Neuron (in vitro differentiated cells): ENCODE measurements at regions not wholly inside any gene's neighbourhood (a gene's known extent, or its start where the extent isn't known, plus 50 kb on each side); places are given as distances from the start of the nearest gene placed in this dataset.
"Not testable (repeated sequence)": the region's sequence is repeated elsewhere in the genome, so short reads cannot be mapped to it uniquely, and the experiment has no call there.

Experiments used
- H2AFZ ChIP-seq: one replicate; pipeline ENCODE4 v1.6.1; 2013; ENCODE audit warnings: low read depth, mild to moderate bottlenecking, inconsistent platforms, low read length, moderate library complexity
- H3K27me3 ChIP-seq: one replicate; pipeline ENCODE4 v1.6.1; 2013; ENCODE audit warnings: low read length; ENCODE audit not compliant: insufficient read depth
- H3K36me3 ChIP-seq: one replicate; pipeline ENCODE4 v1.6.1; 2013; ENCODE audit warnings: low read length; ENCODE audit not compliant: insufficient read depth
- H3K4me1 ChIP-seq: one replicate; pipeline ENCODE4 v1.6.1; 2013; ENCODE audit warnings: low read length; ENCODE audit not compliant: insufficient read depth
- H3K4me3 ChIP-seq: 2 replicates; pipeline ENCODE4 v1.5.1; 2013; ENCODE audit warnings: mild to moderate bottlenecking, low read length, moderate library complexity
- H3K9me3 ChIP-seq: one replicate; pipeline ENCODE4 v1.6.1; 2013; ENCODE audit warnings: low read length

- Histone ChIP-seq H3K4me3 (no peak overlapping the region), H3K9me3 (no peaks in the 10 kb centered on the region), H3K27me3 (no peaks in the 10 kb centered on the region), H3K36me3 (no peaks in the 10 kb centered on the region), H2AFZ (no peak overlapping the region), H3K4me1 (no peaks in the 10 kb centered on the region)
These were observed 258.3 kb downstream of the SRGAP2C start for GRCh38 chr1:121443001-121443540.

GRCh38 chr1:121444096-121444495, 259.3 kb downstream of the SRGAP2C start:
- H3K4me3 ChIP-seq, result no peak overlapping the region
- H2AFZ ChIP-seq, result no peak overlapping the region
- H3K9me3 ChIP-seq, result no peaks in the 10 kb centered on the region
- H3K27me3 ChIP-seq, result no peaks in the 10 kb centered on the region
- H3K4me1 ChIP-seq, result no peaks in the 10 kb centered on the region
- no peaks in the 10 kb centered on the region for H3K36me3 ChIP-seq

GRCh38 chr1:121445679-121446078, 260.9 kb downstream of the SRGAP2C start:
- Histone ChIP-seq H3K36me3 (no peaks in the 10 kb centered on the region), H3K9me3 (no peaks in the 10 kb centered on the region)

GRCh38 chr1:121447280-121447923, 262.6 kb downstream of the SRGAP2C start:
- not testable (repeated sequence) for H2AFZ ChIP-seq, H3K4me1 ChIP-seq, H3K9me3 ChIP-seq, H3K36me3 ChIP-seq, H3K27me3 ChIP-seq, H3K4me3 ChIP-seq

More at GRCh38 chr1:121445679-121446078, 260.9 kb downstream of the SRGAP2C start:
- Histone ChIP-seq H3K27me3 (no peaks in the 10 kb centered on the region), H2AFZ (no peak overlapping the region), H3K4me1 (no peaks in the 10 kb centered on the region), H3K4me3 (no peak overlapping the region)

GRCh38 chr1:121448064-121448463, 263.3 kb downstream of the SRGAP2C start:
- H3K4me3 ChIP-seq, H3K9me3 ChIP-seq, H3K36me3 ChIP-seq, H2AFZ ChIP-seq, H3K27me3 ChIP-seq, H3K4me1 ChIP-seq: not testable (repeated sequence)

GRCh38 chr1:121448851-121449250, 264.1 kb downstream of the SRGAP2C start:
- H3K36me3 ChIP-seq, result no peaks in the 10 kb centered on the region
- H3K4me1 ChIP-seq, result no peaks in the 10 kb centered on the region
- H2AFZ ChIP-seq, result no peak overlapping the region
- H3K27me3 ChIP-seq, result no peaks in the 10 kb centered on the region
- no peaks in the 10 kb centered on the region for H3K9me3 ChIP-seq
- H3K4me3 ChIP-seq, result no peak overlapping the region

GRCh38 chr1:121452484-121452883, 267.7 kb downstream of the SRGAP2C start:
- no peaks in the 10 kb centered on the region for H3K36me3 ChIP-seq
- H3K4me3 ChIP-seq, result no peak overlapping the region
- no peaks in the 10 kb centered on the region for H3K9me3 ChIP-seq
- H3K4me1 ChIP-seq, result no peaks in the 10 kb centered on the region
- H2AFZ ChIP-seq, result no peak overlapping the region
- H3K27me3 ChIP-seq, result no peaks in the 10 kb centered on the region

GRCh38 chr1:121458291-121459048, 273.7 kb downstream of the SRGAP2C start:
- no peaks in the 10 kb centered on the region for H3K4me1 ChIP-seq
- no peaks in the 10 kb centered on the region for H3K27me3 ChIP-seq
- no peaks in the 10 kb centered on the region for H3K9me3 ChIP-seq
- no peak overlapping the region for H3K4me3 ChIP-seq
- H2AFZ ChIP-seq, result no peak overlapping the region
- no peaks in the 10 kb centered on the region for H3K36me3 ChIP-seq

- H3K27me3 ChIP-seq, result no peaks in the 10 kb centered on the region
These were observed 274.5 kb downstream of the SRGAP2C start for GRCh38 chr1:121459235-121459634.

GRCh38 chr1:121469395-121469794, 284.6 kb downstream of the SRGAP2C start:
- H3K27me3 ChIP-seq, result not testable (repeated sequence)

More at GRCh38 chr1:121459235-121459634, 274.5 kb downstream of the SRGAP2C start:
- Histone ChIP-seq H2AFZ (no peak overlapping the region), H3K4me3 (no peak overlapping the region), H3K4me1 (no peaks in the 10 kb centered on the region), H3K36me3 (no peaks in the 10 kb centered on the region), H3K9me3 (no peaks in the 10 kb centered on the region)

GRCh38 chr1:121470401-121470800, 285.6 kb downstream of the SRGAP2C start:
- not testable (repeated sequence) for H2AFZ ChIP-seq, H3K36me3 ChIP-seq, H3K4me1 ChIP-seq, H3K4me3 ChIP-seq, H3K9me3 ChIP-seq, H3K27me3 ChIP-seq

More at GRCh38 chr1:121469395-121469794, 284.6 kb downstream of the SRGAP2C start:
- not testable (repeated sequence) for H3K9me3 ChIP-seq, H3K4me1 ChIP-seq, H3K4me3 ChIP-seq, H3K36me3 ChIP-seq
- H2AFZ ChIP-seq, result peak overlapping the region; percentile 32

- Histone ChIP-seq H3K4me1 (peaks cover 5% of the 10 kb centered on the region), H2AFZ (no peak overlapping the region), H3K4me3 (no peak overlapping the region), H3K36me3 (no peaks in the 10 kb centered on the region), H3K27me3 (no peaks in the 10 kb centered on the region), H3K9me3 (no peaks in the 10 kb centered on the region)
These were observed 286.7 kb downstream of the SRGAP2C start for GRCh38 chr1:121471523-121471922.

GRCh38 chr1:121472017-121472416, 287.2 kb downstream of the SRGAP2C start:
- Histone ChIP-seq H3K4me1 (peaks cover 5% of the 10 kb centered on the region), H3K27me3 (no peaks in the 10 kb centered on the region), H3K36me3 (no peaks in the 10 kb centered on the region), H2AFZ (no peak overlapping the region), H3K4me3 (no peak overlapping the region), H3K9me3 (no peaks in the 10 kb centered on the region)
